ENCODE measurements at regions not wholly inside any gene's neighbourhood (a gene's known extent, or its start where the extent isn't known, plus 50 kb on each side); places are given as distances from the start of the nearest gene placed in this dataset.

DNA sequence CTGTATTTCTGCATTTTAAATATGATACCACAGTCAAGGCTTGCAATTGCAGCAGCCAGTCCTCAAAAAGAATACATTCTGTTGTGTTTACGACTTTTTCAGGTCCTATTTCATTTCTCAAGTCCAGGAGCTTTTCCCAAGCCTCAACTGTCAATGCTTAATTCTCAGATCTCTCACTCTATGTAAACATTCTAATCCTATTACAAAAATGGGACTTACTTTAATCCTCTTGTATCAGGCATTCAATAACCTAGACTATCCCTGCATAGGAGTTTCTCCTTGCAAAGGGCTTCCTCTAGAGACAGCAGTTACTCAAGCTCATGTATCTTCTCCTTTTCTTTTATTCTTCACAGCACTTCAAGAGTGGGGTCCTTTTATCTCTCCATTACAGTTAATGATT is 1293.0 kb downstream of the GRIK2 start:
- intact Hi-C loops (cut with DNase I, micrococcal nuclease), result no loop called here
- no peak for DNase-seq
- H3K4me3 ChIP-seq, result no peak overlapping the region

DNA sequence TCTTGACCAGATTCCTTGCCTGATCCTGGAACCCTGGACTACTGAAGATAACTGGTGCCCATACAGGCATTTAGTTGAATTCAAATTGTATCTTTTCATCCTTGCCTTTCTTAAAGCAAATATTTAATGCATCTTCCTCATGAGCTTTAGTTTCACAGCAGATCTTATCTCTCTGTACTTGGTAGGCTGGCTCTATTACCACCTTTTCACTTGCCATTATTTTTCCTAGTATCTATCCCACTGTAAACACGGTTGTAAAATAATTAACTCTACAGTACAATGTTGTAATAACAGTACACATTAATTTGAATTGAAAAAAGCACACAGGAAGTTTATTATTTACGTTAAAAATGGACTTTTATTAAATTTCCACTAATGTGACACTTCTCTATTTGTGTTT is 1286.9 kb downstream of the GRIK2 start:
- no peaks in the 10 kb centered on the region for H3K36me3 ChIP-seq (ENCODE audit: low read depth)
- DNase-seq (no peak), ATAC-seq (no peak)
- intact Hi-C loops (cut with DNase I, micrococcal nuclease), result no loop called here
- no peaks in the 10 kb centered on the region for H3K4me1 ChIP-seq (ENCODE audit: low read depth)
- TF ChIP-seq, protein P1, sequence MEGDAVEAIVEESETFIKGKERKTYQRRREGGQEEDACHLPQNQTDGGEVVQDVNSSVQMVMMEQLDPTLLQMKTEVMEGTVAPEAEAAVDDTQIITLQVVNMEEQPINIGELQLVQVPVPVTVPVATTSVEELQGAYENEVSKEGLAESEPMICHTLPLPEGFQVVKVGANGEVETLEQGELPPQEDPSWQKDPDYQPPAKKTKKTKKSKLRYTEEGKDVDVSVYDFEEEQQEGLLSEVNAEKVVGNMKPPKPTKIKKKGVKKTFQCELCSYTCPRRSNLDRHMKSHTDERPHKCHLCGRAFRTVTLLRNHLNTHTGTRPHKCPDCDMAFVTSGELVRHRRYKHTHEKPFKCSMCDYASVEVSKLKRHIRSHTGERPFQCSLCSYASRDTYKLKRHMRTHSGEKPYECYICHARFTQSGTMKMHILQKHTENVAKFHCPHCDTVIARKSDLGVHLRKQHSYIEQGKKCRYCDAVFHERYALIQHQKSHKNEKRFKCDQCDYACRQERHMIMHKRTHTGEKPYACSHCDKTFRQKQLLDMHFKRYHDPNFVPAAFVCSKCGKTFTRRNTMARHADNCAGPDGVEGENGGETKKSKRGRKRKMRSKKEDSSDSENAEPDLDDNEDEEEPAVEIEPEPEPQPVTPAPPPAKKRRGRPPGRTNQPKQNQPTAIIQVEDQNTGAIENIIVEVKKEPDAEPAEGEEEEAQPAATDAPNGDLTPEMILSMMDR (IDR thresholded peaks at IDR 0.05), result no peak
- H3K9me3 ChIP-seq, result no peaks in the 10 kb centered on the region
- H3K4me3 ChIP-seq, result no peak overlapping the region

More for the DNA sequence above, 1293.0 kb downstream of the GRIK2 start:
- H3K9me3 ChIP-seq, result no peaks in the 10 kb centered on the region
- H3K4me1 ChIP-seq (ENCODE audit: low read depth), result no peaks in the 10 kb centered on the region
- no peaks in the 10 kb centered on the region for H3K36me3 ChIP-seq (ENCODE audit: low read depth)
- TF ChIP-seq, protein P1 (IDR thresholded peaks at IDR 0.05), result no peak
- ATAC-seq, result no peak

DNA sequence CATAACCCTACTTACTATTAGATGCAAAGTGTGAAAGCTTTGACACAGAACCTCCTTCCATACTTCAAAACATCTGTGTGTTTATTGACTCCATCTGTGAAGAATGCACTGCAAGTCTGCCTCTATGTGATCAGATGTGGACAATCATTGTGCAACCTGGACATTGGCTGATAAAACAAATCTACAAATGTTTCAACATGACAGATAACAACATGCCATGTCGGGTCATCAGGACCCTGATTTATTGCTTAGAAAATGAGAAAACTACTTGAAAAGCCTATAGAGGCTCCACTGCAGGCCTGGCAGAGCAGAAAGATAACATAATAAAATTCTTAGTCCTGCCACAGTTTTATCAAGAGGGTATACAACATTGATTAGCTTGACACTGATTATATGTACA is 1286.4 kb downstream of the GRIK2 start:
- intact Hi-C loops (cut with DNase I, micrococcal nuclease), result no loop called here
- DNase-seq, result no peak
- no peaks in the 10 kb centered on the region for H3K9me3 ChIP-seq
- H3K4me1 ChIP-seq (ENCODE audit: low read depth), result no peaks in the 10 kb centered on the region
- TF ChIP-seq, protein P1 (IDR thresholded peaks at IDR 0.05), result no peak
- H3K4me3 ChIP-seq, result no peak overlapping the region
- no peaks in the 10 kb centered on the region for H3K36me3 ChIP-seq (ENCODE audit: low read depth)
- no peak for ATAC-seq

DNA sequence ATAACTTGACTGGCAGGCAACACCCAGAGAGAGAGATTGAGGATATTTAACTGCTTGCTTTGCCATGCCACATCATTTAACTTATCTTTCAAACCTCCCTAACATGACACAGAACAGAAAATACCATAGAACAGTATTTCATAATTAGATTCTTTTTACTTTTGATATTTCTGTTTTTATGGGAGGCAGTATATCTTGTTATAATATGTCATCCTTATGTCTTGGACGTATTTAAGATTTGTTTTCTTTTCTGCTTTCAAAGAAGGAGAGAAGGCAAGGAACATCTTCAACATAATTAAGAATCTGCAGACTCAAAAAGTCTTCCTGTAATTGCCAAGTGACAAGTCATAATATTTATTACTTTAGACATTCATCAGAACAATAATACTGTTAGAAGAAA is 1283.7 kb downstream of the GRIK2 start:
- Histone ChIP-seq H3K36me3 (ENCODE audit: low read depth) (no peaks in the 10 kb centered on the region), H3K9me3 (no peaks in the 10 kb centered on the region), H3K4me3 (no peak overlapping the region), H3K4me1 (ENCODE audit: low read depth) (no peaks in the 10 kb centered on the region)
- no peak for DNase-seq
- intact Hi-C loops (cut with DNase I, micrococcal nuclease), result no loop called here
- TF ChIP-seq, protein P1 (IDR thresholded peaks at IDR 0.05), result no peak
- no peak for ATAC-seq

DNA sequence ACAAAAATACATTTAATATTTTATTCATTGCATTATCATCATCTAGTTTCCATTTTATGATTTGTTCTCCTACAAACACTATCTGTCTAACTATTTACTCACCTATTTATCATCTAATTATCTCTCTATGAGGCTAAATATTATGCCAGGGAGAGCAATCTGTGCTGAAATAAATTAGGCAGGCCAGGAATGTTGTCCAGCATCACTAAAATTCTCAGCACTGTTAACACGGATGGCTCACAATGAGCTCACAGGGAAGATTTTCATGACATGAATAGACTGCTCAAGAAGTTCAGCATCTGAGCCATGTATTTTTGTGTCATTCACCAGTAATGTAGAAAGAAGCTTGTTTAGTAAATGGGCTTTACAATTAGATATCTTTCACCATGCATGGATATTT is 1277.2 kb downstream of the GRIK2 start:
- no peaks in the 10 kb centered on the region for H3K4me1 ChIP-seq (ENCODE audit: low read depth)
- no peaks in the 10 kb centered on the region for H3K36me3 ChIP-seq (ENCODE audit: low read depth)
- no peaks in the 10 kb centered on the region for H3K9me3 ChIP-seq
- DNase-seq (no peak), ATAC-seq (no peak)
- intact Hi-C loops (cut with DNase I, micrococcal nuclease), result no loop called here
- no peak overlapping the region for H3K4me3 ChIP-seq
- TF ChIP-seq, protein P1 (IDR thresholded peaks at IDR 0.05), result no peak

DNA sequence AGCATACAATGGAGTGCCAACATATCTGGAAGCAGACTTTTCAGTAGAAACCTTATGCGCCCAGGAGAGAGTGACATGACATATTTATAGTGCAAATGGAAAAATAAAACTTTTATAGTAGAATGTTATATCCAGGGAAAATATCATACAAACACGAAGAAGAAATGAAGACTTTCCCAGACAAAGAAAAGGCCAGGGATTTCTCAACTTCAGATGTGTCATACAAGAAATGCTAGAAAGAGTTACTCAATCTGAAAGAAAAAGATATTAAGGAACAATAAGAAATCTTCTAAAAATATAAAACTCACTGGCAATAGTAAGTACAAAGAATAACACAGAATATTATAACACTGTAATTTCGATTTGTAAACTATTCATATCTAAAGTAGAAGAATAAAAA is 1269.3 kb downstream of the GRIK2 start:
- intact Hi-C loops (cut with DNase I, micrococcal nuclease), result no loop called here
- no peaks in the 10 kb centered on the region for H3K4me1 ChIP-seq (ENCODE audit: low read depth)
- TF ChIP-seq, protein P1 (IDR thresholded peaks at IDR 0.05), result no peak
- no peaks in the 10 kb centered on the region for H3K9me3 ChIP-seq
- DNase-seq (no peak), ATAC-seq (no peak)
- no peak overlapping the region for H3K4me3 ChIP-seq
- H3K36me3 ChIP-seq (ENCODE audit: low read depth), result no peaks in the 10 kb centered on the region

Data from mucosa of descending colon (tissue), 3 donors.